ENCODE measurements at regions not wholly inside any gene's neighbourhood (a gene's known extent, or its start where the extent isn't known, plus 50 kb on each side); places are given as distances from the start of the nearest gene placed in this dataset.

DNA sequence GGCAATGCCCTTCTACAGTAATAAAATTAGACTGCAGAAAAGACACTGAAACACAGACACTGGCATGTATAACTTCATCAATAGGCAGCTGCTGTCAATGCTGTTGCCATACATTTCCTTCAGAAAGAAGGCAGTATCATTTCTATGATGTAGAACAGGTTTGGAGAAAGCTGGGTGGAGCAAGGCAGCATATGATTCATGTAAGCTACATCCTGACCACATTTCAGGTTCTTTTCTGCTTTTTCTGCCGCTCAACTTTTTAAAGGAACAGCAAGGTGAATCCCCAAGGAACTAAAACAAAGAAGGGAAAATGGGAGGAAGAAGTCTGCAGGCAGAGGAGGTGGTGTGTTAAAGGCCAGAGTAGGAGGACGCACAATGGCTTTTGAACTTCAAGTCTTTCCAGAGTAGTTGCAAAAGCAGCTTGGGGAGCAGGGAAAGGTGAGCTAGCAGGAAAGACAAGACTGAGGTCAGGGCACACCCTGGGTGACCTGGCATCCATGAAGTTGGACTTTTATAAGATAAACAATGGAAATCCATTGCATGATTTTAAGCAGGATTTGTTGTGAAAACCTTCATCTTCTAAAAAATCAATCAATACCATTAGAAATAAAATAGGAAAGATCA, 142.1 kb downstream of the MED10 start:
- no peak for DNase-seq (ENCODE audit: low read depth in 2 of 2)
- no peak overlapping the region for H3K4me3 ChIP-seq (replicated peaks in 1 of 4; ENCODE audit: control extremely low read depth in 1 of 4, insufficient read depth in 1 of 4, low read depth in 3 of 4, low read length in 4 of 4)
- H3K9ac ChIP-seq (ENCODE audit: insufficient read depth, low read length): no peak overlapping the region
- no peaks in the 10 kb centered on the region for H3K4me1 ChIP-seq (ENCODE audit: control insufficient read depth, extremely low read depth, insufficient read depth, low read length)
- no peak overlapping the region for H2AFZ ChIP-seq (ENCODE audit: low read length)
- no peaks in the 10 kb centered on the region for H3K27me3 ChIP-seq (ENCODE audit: control insufficient read depth, insufficient read depth, low read length)
- no peak overlapping the region for H3K27ac ChIP-seq (ENCODE audit: insufficient read depth, low read length)
- no peaks in the 10 kb centered on the region for H3K79me2 ChIP-seq (ENCODE audit: control insufficient read depth, insufficient read depth, low read length)
- no peaks in the 10 kb centered on the region for H3K36me3 ChIP-seq (ENCODE audit: control insufficient read depth, insufficient read depth, low read length)
- no peak overlapping the region for H3K4me2 ChIP-seq (ENCODE audit: extremely low read depth, insufficient read depth, low read length)
- H3K9me3 ChIP-seq (ENCODE audit: control insufficient read depth, insufficient read depth, low read depth, low read length): no peaks in the 10 kb centered on the region
- TF ChIP-seq, protein P1, sequence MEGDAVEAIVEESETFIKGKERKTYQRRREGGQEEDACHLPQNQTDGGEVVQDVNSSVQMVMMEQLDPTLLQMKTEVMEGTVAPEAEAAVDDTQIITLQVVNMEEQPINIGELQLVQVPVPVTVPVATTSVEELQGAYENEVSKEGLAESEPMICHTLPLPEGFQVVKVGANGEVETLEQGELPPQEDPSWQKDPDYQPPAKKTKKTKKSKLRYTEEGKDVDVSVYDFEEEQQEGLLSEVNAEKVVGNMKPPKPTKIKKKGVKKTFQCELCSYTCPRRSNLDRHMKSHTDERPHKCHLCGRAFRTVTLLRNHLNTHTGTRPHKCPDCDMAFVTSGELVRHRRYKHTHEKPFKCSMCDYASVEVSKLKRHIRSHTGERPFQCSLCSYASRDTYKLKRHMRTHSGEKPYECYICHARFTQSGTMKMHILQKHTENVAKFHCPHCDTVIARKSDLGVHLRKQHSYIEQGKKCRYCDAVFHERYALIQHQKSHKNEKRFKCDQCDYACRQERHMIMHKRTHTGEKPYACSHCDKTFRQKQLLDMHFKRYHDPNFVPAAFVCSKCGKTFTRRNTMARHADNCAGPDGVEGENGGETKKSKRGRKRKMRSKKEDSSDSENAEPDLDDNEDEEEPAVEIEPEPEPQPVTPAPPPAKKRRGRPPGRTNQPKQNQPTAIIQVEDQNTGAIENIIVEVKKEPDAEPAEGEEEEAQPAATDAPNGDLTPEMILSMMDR (conservative IDR thresholded peaks at IDR 0.05 in 1 of 2, IDR thresholded peaks at IDR 0.05 in 1 of 2; ENCODE audit: low read depth in 1 of 2, low read length in 2 of 2): no peak
- TF ChIP-seq EZH2 (IDR thresholded peaks at IDR 0.05; ENCODE audit: low read length, missing control alignments): no peak
- H4K20me1 ChIP-seq (ENCODE audit: control insufficient read depth, extremely low read depth, insufficient read depth, low read length): no peaks in the 10 kb centered on the region

DNA sequence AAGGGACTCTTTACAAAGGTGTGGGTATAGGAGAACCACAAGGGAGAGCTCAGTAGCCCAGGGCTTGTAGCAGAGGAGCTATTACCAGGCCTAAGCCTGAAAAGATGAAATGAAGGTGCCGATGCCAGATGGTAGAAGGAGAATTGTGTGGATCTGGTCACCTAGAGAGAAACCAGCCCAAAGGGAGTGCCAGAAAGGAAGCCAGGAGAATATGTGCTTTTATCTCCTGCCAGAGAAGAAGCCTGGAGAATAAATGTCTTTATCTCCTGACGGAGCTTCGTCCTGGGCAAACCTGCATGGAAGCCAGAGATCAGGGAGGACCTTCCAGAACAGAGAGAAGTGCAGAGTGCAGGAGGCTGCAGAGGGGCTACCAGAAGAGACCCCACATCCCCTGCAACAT, 142.6 kb downstream of the MED10 start:
- Histone ChIP-seq H3K9ac (ENCODE audit: insufficient read depth, low read length) (no peak overlapping the region), H3K27ac (ENCODE audit: insufficient read depth, low read length) (no peak overlapping the region), H3K36me3 (ENCODE audit: control insufficient read depth, insufficient read depth, low read length) (no peaks in the 10 kb centered on the region), H3K4me1 (ENCODE audit: control insufficient read depth, extremely low read depth, insufficient read depth, low read length) (no peaks in the 10 kb centered on the region), H3K79me2 (ENCODE audit: control insufficient read depth, insufficient read depth, low read length) (no peaks in the 10 kb centered on the region), H4K20me1 (ENCODE audit: control insufficient read depth, extremely low read depth, insufficient read depth, low read length) (no peaks in the 10 kb centered on the region), H3K9me3 (ENCODE audit: control insufficient read depth, insufficient read depth, low read depth, low read length) (no peaks in the 10 kb centered on the region), H3K27me3 (ENCODE audit: control insufficient read depth, insufficient read depth, low read length) (no peaks in the 10 kb centered on the region), H2AFZ (ENCODE audit: low read length) (no peak overlapping the region), H3K4me3 (replicated peaks in 1 of 4; ENCODE audit: control extremely low read depth in 1 of 4, insufficient read depth in 1 of 4, low read depth in 3 of 4, low read length in 4 of 4) (no peak overlapping the region), H3K4me2 (ENCODE audit: extremely low read depth, insufficient read depth, low read length) (no peak overlapping the region)
- TF ChIP-seq EZH2 (IDR thresholded peaks at IDR 0.05; ENCODE audit: low read length, missing control alignments): no peak
- TF ChIP-seq, protein P1 (conservative IDR thresholded peaks at IDR 0.05 in 1 of 2, IDR thresholded peaks at IDR 0.05 in 1 of 2; ENCODE audit: low read depth in 1 of 2, low read length in 2 of 2): no peak
- DNase-seq (ENCODE audit: low read depth in 2 of 2): no peak

DNA sequence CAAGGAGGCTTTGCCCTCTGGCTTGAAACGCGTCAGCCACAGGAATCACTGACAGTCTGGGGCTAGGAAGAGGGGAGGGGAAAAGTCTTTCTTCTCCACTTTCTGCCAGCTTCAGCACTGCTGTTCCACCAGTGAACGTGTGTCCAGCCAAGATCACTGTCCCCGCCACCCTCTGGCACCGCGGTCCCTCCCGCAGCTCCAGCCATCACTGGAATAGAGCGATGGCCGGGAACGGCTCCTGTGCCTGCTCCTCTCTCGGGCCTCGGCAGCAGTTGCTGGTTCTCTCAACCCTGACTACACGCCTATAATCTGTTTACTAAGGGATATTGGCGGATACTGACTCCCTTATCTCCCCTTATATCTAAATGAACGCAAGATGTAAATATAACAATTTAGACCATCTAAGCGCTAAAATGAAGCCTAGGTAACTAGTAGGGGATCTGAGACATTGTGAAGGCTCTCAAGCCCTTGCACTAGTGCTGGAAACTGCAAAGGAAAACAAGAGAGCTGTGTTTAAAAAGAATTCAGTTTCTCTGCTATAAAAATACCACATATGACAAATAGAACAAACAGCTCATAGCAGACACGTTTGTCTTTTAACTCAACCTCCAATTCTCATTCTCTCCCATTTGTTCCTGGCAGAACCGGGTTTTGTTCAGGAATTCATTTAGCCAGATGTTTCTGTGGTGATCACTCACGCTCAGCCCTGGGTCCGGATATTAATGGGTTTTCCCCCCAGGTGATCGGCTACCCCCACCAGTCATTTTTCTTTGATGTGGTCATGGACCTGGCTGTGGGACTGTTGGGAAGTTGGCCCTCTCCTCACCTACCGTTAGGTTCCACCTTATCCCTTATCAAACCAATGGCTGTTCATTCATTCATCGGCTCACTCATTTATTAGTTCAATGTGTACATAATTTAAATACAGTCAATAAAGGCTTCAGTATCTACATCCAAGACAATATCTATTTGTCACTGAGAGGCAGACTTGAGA, 149.8 kb downstream of the MED10 start:
- Histone ChIP-seq H3K9ac (ENCODE audit: insufficient read depth, low read length) (no peak overlapping the region), H3K27me3 (ENCODE audit: control insufficient read depth, insufficient read depth, low read length) (no peaks in the 10 kb centered on the region), H3K4me1 (ENCODE audit: control insufficient read depth, extremely low read depth, insufficient read depth, low read length) (no peaks in the 10 kb centered on the region), H2AFZ (ENCODE audit: low read length) (no peak overlapping the region), H4K20me1 (ENCODE audit: control insufficient read depth, extremely low read depth, insufficient read depth, low read length) (no peaks in the 10 kb centered on the region), H3K4me2 (ENCODE audit: extremely low read depth, insufficient read depth, low read length) (no peak overlapping the region), H3K79me2 (ENCODE audit: control insufficient read depth, insufficient read depth, low read length) (no peaks in the 10 kb centered on the region), H3K36me3 (ENCODE audit: control insufficient read depth, insufficient read depth, low read length) (no peaks in the 10 kb centered on the region), H3K9me3 (ENCODE audit: control insufficient read depth, insufficient read depth, low read depth, low read length) (no peaks in the 10 kb centered on the region), H3K27ac (ENCODE audit: insufficient read depth, low read length) (no peak overlapping the region), H3K4me3 (replicated peaks in 1 of 4; ENCODE audit: control extremely low read depth in 1 of 4, insufficient read depth in 1 of 4, low read depth in 3 of 4, low read length in 4 of 4) (no peak overlapping the region)
- TF ChIP-seq, protein P1 (conservative IDR thresholded peaks at IDR 0.05 in 1 of 2, IDR thresholded peaks at IDR 0.05 in 1 of 2; ENCODE audit: low read depth in 1 of 2, low read length in 2 of 2): no peak
- TF ChIP-seq EZH2 (IDR thresholded peaks at IDR 0.05; ENCODE audit: low read length, missing control alignments): no peak
- DNase-seq (ENCODE audit: low read depth in 2 of 2): no peak

Measured in fibroblast of lung (primary cell).